ENCODE measurements at regions not wholly inside any gene's neighbourhood (a gene's known extent, or its start where the extent isn't known, plus 50 kb on each side); places are given as distances from the start of the nearest gene placed in this dataset.
A peak's percentile ranks its signal among the peaks of the same experiment; 100 is the strongest.

DNA sequence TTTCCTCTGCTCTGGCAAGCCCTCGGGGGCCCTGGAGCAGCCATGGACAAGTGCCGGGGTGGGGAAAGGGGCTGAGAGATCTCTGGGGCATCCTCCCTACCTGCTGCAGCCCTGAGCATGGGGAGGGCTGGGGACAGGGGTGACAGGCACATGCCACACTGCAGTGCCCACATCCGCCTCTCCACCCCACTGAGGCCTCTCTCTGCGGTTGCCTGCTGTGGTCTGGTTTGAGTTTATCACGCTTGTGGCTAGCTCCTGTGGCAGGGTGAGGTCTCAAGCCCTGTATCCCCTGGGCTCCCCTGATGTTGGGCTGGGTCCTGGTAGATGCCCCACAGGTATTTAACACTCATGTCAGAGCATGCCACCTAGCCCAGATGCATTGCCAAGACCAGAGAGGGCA, 52.9 kb upstream of the MLN start:
- Histone ChIP-seq H3K9ac (ENCODE audit: low read depth, low read length) (no peak overlapping the region), H3K27ac (ENCODE audit: low read length) (no peak overlapping the region), H3K4me3 (ENCODE audit: low read depth in 1 of 2, low read length in 2 of 2) (no peak overlapping the region), H3K4me2 (ENCODE audit: insufficient read depth, low read length) (no peak overlapping the region), H2AFZ (ENCODE audit: low read depth, low read length) (no peak overlapping the region), H3K4me1 (ENCODE audit: insufficient read depth, low read length) (no peaks in the 10 kb centered on the region), H3K27me3 (ENCODE audit: insufficient read depth, low read length, poor library complexity) (peaks cover 44% of the 10 kb centered on the region), H3K9me3 (ENCODE audit: insufficient read depth, low read length, severe bottlenecking) (no peaks in the 10 kb centered on the region), H3K79me2 (ENCODE audit: insufficient read depth, low read length) (no peaks in the 10 kb centered on the region), H4K20me1 (ENCODE audit: insufficient read depth, low read length) (peaks cover 56% of the 10 kb centered on the region), H3K36me3 (ENCODE audit: insufficient read depth, low read length) (no peaks in the 10 kb centered on the region)
- ATAC-seq (ENCODE audit: insufficient read depth, low read depth) = peak; percentile 93
- TF ChIP-seq, protein P1, sequence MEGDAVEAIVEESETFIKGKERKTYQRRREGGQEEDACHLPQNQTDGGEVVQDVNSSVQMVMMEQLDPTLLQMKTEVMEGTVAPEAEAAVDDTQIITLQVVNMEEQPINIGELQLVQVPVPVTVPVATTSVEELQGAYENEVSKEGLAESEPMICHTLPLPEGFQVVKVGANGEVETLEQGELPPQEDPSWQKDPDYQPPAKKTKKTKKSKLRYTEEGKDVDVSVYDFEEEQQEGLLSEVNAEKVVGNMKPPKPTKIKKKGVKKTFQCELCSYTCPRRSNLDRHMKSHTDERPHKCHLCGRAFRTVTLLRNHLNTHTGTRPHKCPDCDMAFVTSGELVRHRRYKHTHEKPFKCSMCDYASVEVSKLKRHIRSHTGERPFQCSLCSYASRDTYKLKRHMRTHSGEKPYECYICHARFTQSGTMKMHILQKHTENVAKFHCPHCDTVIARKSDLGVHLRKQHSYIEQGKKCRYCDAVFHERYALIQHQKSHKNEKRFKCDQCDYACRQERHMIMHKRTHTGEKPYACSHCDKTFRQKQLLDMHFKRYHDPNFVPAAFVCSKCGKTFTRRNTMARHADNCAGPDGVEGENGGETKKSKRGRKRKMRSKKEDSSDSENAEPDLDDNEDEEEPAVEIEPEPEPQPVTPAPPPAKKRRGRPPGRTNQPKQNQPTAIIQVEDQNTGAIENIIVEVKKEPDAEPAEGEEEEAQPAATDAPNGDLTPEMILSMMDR (IDR thresholded peaks at IDR 0.05; ENCODE audit: borderline replicate concordance, extremely low read depth, low read length, poor library complexity, severe bottlenecking) = no peak
- no peak for TF ChIP-seq EZH2 (IDR thresholded peaks at IDR 0.05; ENCODE audit: borderline replicate concordance, low read depth, low read length, severe bottlenecking)
- DNase-seq = peak; percentile 75

DNA sequence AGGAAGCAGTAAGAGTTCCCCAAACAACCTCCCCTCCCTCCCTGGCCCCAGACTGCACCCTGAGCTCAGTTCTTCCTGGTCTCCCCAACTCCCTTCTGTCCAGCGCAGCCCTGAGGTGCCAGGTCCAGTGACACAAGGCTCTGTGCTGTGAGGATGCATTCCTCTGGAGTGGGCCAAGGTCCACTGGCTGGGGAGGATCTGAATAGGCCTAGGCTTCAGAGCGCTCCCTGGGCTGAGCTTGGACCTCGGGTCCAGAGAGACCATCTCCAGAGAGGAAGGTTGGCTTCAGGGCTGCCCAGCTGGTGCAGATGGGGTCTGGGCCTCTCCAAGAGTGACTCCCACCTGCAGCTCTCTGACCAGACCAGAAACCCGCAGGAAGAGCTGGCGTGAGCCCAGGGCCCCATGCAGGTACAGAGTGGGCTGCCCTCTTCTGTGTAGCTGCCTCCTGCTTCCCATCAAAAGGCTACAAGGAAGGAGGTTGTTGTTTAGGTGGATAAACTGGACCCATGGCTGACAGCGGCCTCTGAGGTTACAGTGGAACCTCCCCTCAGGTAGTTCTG, 52.3 kb upstream of the MLN start:
- peaks cover 48% of the 10 kb centered on the region for H3K27me3 ChIP-seq (ENCODE audit: insufficient read depth, low read length, poor library complexity)
- no peak overlapping the region for H3K9ac ChIP-seq (ENCODE audit: low read depth, low read length)
- TF ChIP-seq, protein P1 (IDR thresholded peaks at IDR 0.05; ENCODE audit: borderline replicate concordance, extremely low read depth, low read length, poor library complexity, severe bottlenecking) = no peak
- no peak for DNase-seq
- no peak overlapping the region for H3K4me3 ChIP-seq (ENCODE audit: low read depth in 1 of 2, low read length in 2 of 2)
- H3K79me2 ChIP-seq (ENCODE audit: insufficient read depth, low read length) = no peaks in the 10 kb centered on the region
- H3K9me3 ChIP-seq (ENCODE audit: insufficient read depth, low read length, severe bottlenecking) = no peaks in the 10 kb centered on the region
- no peaks in the 10 kb centered on the region for H3K36me3 ChIP-seq (ENCODE audit: insufficient read depth, low read length)
- no peak overlapping the region for H3K4me2 ChIP-seq (ENCODE audit: insufficient read depth, low read length)
- H3K4me1 ChIP-seq (ENCODE audit: insufficient read depth, low read length) = no peaks in the 10 kb centered on the region
- peaks cover 61% of the 10 kb centered on the region for H4K20me1 ChIP-seq (ENCODE audit: insufficient read depth, low read length)
- no peak overlapping the region for H3K27ac ChIP-seq (ENCODE audit: low read length)
- no peak for ATAC-seq (ENCODE audit: insufficient read depth, low read depth)
- H2AFZ ChIP-seq (ENCODE audit: low read depth, low read length) = no peak overlapping the region

DNA sequence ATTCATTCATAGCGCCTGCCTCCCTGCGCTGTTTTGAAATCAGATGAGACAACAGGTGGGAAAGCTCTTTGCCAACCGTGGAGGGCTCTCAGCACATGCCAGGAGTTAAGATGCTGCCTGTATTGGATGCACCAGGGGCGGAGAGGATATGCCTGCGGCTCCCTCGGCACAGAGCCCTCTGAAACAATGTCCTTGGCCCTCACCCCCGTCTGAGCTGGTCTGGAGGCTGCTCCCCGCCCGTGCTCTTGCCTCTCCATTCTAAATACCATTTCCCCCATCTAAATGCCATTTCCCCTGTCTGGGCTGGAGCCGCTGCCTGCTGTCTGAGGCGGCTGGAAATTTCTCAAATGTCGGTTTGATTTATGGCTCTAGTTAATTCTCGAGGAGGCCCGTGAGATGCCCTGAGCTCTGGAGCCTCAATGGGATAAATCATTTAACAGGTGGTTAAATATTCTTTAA, 50.8 kb upstream of the MLN start:
- no peaks in the 10 kb centered on the region for H3K79me2 ChIP-seq (ENCODE audit: insufficient read depth, low read length)
- no peak overlapping the region for H3K27ac ChIP-seq (ENCODE audit: low read length)
- H3K4me3 ChIP-seq (ENCODE audit: low read depth in 1 of 2, low read length in 2 of 2) = no peak overlapping the region
- no peak overlapping the region for H3K4me2 ChIP-seq (ENCODE audit: insufficient read depth, low read length)
- H3K36me3 ChIP-seq (ENCODE audit: insufficient read depth, low read length) = no peaks in the 10 kb centered on the region
- peaks cover 61% of the 10 kb centered on the region for H4K20me1 ChIP-seq (ENCODE audit: insufficient read depth, low read length)
- H3K27me3 ChIP-seq (ENCODE audit: insufficient read depth, low read length, poor library complexity) = peaks cover 48% of the 10 kb centered on the region
- DNase-seq = no peak
- H3K9ac ChIP-seq (ENCODE audit: low read depth, low read length) = no peak overlapping the region
- ATAC-seq (ENCODE audit: insufficient read depth, low read depth) = no peak
- TF ChIP-seq EZH2 (IDR thresholded peaks at IDR 0.05; ENCODE audit: borderline replicate concordance, low read depth, low read length, severe bottlenecking) = no peak
- TF ChIP-seq, protein P1 (IDR thresholded peaks at IDR 0.05; ENCODE audit: borderline replicate concordance, extremely low read depth, low read length, poor library complexity, severe bottlenecking) = no peak
- H3K4me1 ChIP-seq (ENCODE audit: insufficient read depth, low read length) = no peaks in the 10 kb centered on the region
- H3K9me3 ChIP-seq (ENCODE audit: insufficient read depth, low read length, severe bottlenecking) = no peaks in the 10 kb centered on the region
- no peak overlapping the region for H2AFZ ChIP-seq (ENCODE audit: low read depth, low read length)

DNA sequence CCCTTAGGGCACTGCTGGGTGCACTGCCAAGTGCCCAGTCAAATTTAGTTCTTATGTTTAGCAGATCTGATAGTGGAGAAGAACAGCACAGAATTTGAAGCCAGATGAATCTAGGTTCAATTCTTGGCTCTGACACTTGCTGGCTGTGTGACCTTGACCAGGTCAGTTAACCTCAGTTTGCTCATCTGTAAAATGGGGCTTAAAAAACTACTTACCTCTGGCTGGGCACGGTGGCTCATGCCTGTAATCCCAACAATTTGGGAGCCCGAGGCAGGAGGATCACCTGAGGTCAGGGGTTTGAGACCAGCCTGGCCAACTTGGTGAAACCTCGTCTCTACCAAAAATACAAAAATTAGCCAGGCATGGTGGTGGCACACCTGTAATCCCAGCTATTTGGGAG, 49.9 kb upstream of the MLN start:
- Histone ChIP-seq H3K9me3 (ENCODE audit: insufficient read depth, low read length, severe bottlenecking) (no peaks in the 10 kb centered on the region), H3K79me2 (ENCODE audit: insufficient read depth, low read length) (no peaks in the 10 kb centered on the region), H3K4me1 (ENCODE audit: insufficient read depth, low read length) (no peaks in the 10 kb centered on the region), H3K27ac (ENCODE audit: low read length) (no peak overlapping the region), H3K4me2 (ENCODE audit: insufficient read depth, low read length) (no peak overlapping the region), H3K9ac (ENCODE audit: low read depth, low read length) (no peak overlapping the region), H4K20me1 (ENCODE audit: insufficient read depth, low read length) (peaks cover 61% of the 10 kb centered on the region), H3K4me3 (ENCODE audit: low read depth in 1 of 2, low read length in 2 of 2) (no peak overlapping the region), H3K36me3 (ENCODE audit: insufficient read depth, low read length) (no peaks in the 10 kb centered on the region), H3K27me3 (ENCODE audit: insufficient read depth, low read length, poor library complexity) (peaks cover 40% of the 10 kb centered on the region), H2AFZ (ENCODE audit: low read depth, low read length) (no peak overlapping the region)
- no peak for TF ChIP-seq EZH2 (IDR thresholded peaks at IDR 0.05; ENCODE audit: borderline replicate concordance, low read depth, low read length, severe bottlenecking)
- TF ChIP-seq, protein P1 (IDR thresholded peaks at IDR 0.05; ENCODE audit: borderline replicate concordance, extremely low read depth, low read length, poor library complexity, severe bottlenecking) = no peak
- DNase-seq (no peak), ATAC-seq (ENCODE audit: insufficient read depth, low read depth) (no peak)

Data from DND-41 (cell line).